Activated B cell treated with CpG ODN at 0.5 μM for 24 hours (primary cell): ENCODE measurements at regions not wholly inside any gene's neighbourhood (a gene's known extent, or its start where the extent isn't known, plus 50 kb on each side); places are given as distances from the start of the nearest gene placed in this dataset.
"Not testable (repeated sequence)": the region's sequence is repeated elsewhere in the genome, so short reads cannot be mapped to it uniquely, and the experiment has no call there.

Experiments used
- ATAC-seq: fragments of 200-7000 bp; cut with Tn5 transposase; one replicate; pipeline ENCODE4 v1.10.0; 2021; ENCODE audit warnings: low read depth, mild to moderate bottlenecking, moderate library complexity
- CTCF ChIA-PET: fragments of 350-600 bp; sonication (Branson Sonifier 250); formaldehyde crosslinking; loops from one replicate; lab custom pipeline; 2021; ENCODE audit warnings: antibody characterized with exemption; lab: Charles Lee
- POLR2A ChIA-PET: fragments of 350-600 bp; sonication (Branson Sonifier 250); formaldehyde crosslinking; loops from one replicate; lab custom pipeline; 2021; ENCODE audit warnings: antibody characterized with exemption; lab: Charles Lee
- DNase-seq: peaks from one replicate; pipeline ENCODE4 v3.0.0; 2022
- H3K27ac Mint-ChIP-seq: one replicate; pipeline ENCODE4 v1.8.0; 2020; ENCODE audit warnings: mixed read lengths
- H3K27me3 Mint-ChIP-seq: one replicate; pipeline ENCODE4 v1.8.0; 2021; ENCODE audit warnings: mixed read lengths
- H3K36me3 Mint-ChIP-seq: one replicate; pipeline ENCODE4 v1.8.0; 2021; ENCODE audit warnings: low read depth, mixed read lengths
- H3K4me1 Mint-ChIP-seq: one replicate; pipeline ENCODE4 v1.8.0; 2021; ENCODE audit warnings: mixed read lengths
- H3K4me3 Mint-ChIP-seq: one replicate; pipeline ENCODE4 v1.8.0; 2020; ENCODE audit warnings: mild to moderate bottlenecking, mixed read lengths
- H3K9me3 Mint-ChIP-seq: one replicate; pipeline ENCODE4 v1.8.0; 2020; ENCODE audit warnings: mixed read lengths
- intact Hi-C: fragments of 100-400 bp; cut with micrococcal nuclease; formaldehyde crosslinking; loops from one replicate; pipeline ENCODE4 v1.15.1; 2024
- TF ChIP-seq, protein P1 (sequence below): fragments of 200-600 bp; IDR thresholded peaks from one replicate; pipeline ENCODE4 v1.8.0; 2022; ENCODE audit warnings: antibody characterized with exemption, mild to moderate bottlenecking

DNA sequence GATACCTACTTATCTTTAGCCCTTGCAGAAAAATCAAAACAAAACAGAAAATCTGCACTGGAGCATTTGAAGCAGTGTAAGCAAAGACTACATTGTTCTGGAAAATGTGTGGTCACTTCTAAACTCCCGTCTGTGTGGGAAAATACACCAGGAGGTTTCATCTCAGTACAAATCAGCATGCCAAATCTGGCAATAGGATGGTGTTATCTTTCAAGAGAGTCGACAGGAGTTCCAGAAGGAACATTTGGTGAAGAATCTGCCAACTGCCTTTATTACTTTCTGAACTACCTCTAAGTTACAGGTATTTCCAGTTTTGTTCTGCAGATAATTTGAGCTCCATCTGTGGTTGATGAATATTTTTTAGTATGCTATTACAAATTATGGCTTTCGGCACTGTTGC, 1348.0 kb downstream of the RAPGEF2 start:
- CTCF ChIA-PET, result no interaction called here
- Mint-ChIP-seq H3K27me3 (no peaks in the 10 kb centered on the region), H3K4me3 (no peak overlapping the region), H3K4me1 (no peaks in the 10 kb centered on the region), H3K36me3 (no peaks in the 10 kb centered on the region), H3K9me3 (no peaks in the 10 kb centered on the region), H3K27ac (no peak overlapping the region)
- TF ChIP-seq, protein P1, sequence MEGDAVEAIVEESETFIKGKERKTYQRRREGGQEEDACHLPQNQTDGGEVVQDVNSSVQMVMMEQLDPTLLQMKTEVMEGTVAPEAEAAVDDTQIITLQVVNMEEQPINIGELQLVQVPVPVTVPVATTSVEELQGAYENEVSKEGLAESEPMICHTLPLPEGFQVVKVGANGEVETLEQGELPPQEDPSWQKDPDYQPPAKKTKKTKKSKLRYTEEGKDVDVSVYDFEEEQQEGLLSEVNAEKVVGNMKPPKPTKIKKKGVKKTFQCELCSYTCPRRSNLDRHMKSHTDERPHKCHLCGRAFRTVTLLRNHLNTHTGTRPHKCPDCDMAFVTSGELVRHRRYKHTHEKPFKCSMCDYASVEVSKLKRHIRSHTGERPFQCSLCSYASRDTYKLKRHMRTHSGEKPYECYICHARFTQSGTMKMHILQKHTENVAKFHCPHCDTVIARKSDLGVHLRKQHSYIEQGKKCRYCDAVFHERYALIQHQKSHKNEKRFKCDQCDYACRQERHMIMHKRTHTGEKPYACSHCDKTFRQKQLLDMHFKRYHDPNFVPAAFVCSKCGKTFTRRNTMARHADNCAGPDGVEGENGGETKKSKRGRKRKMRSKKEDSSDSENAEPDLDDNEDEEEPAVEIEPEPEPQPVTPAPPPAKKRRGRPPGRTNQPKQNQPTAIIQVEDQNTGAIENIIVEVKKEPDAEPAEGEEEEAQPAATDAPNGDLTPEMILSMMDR, result no peak
- ATAC-seq, result no peak
- DNase-seq, result no peak
- POLR2A ChIA-PET, result no interaction called here
- intact Hi-C loops, result no loop called here

DNA sequence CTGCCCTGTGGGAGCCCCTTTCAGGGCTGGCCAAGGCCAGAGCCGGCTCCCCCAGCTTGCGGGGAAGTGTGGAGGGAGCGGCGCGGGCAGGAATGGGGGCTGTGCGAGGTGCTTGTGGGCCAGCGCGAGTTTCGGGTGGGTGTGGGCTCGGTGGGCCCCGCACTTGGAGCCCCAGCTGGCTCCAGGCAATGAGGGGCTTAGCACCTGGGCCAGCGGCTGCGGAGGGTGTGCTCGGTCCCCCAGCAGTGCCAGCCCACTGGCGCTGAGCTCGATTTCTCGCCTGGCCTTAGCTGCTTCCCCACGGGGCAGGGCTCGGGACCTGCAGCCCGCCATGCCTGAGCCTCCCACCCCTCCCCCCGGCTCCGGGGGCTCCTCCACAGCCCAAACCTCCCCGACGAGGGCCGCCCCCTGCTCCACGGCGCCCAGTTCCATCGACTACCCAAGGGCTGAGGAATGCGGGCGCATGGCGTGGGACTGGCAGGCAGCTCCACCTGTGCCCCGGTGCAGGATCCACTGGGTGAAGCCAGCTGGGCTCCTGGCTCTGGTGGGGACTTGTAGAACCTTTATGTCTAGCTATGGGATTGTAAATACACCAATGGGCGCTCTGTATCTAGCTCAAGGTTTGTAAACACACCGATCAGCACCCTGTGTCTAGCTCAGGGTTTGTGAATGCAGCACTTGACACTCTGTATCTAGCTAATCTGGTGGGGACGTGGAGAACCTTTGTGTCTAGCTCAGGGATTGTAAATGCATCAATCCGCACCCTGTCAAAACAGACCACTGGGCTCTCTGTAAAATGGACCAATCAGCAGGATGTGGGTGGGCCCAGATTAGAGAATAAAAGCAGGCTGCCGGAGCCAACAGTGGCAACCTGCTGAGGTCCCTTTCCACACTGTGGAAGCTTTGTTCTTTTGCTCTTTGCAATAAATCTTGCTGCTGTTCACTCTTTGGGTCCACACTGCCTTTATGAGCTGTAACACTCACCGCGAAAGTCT, 1379.1 kb downstream of the RAPGEF2 start:
- H3K9me3 Mint-ChIP-seq, intact Hi-C loops, POLR2A ChIA-PET, H3K4me1 Mint-ChIP-seq, CTCF ChIA-PET, H3K36me3 Mint-ChIP-seq, H3K27me3 Mint-ChIP-seq, H3K27ac Mint-ChIP-seq, DNase-seq, H3K4me3 Mint-ChIP-seq, ATAC-seq: not testable (repeated sequence)

DNA sequence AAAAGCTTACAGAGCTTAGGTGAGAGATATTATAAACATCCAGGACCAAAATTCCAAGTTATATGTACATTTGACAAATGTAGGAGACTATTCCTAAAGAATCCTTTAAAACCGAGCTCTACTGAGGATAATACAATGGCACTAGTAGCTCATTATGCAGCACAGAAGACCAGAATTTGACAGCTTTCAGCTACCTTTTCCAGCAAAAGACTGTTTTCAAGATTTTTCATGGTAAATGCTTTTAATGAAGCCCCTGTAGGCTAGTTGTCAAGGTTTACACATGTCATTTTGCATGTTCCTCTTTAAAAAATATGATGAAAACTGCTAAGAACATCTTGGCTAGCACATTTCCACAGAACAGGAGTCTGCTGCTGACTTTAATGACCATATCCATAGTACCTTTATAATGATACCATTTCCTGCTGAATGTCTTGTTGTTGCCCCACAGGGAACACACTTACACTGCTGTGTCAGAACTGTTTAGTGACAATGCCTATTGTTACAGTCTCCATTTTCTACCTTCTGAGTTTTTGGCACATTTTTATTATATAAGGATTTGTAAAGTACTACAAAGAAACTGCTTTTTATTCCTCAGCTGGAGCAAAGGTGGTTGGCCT, 1382.3 kb downstream of the RAPGEF2 start:
- DNase-seq, result no peak
- ATAC-seq, result no peak
- Mint-ChIP-seq H3K4me1 (no peaks in the 10 kb centered on the region), H3K27me3 (no peaks in the 10 kb centered on the region), H3K27ac (no peak overlapping the region), H3K36me3 (no peaks in the 10 kb centered on the region), H3K9me3 (peaks cover 15% of the 10 kb centered on the region), H3K4me3 (no peak overlapping the region)
- ChIA-PET CTCF (no interaction called here), POLR2A (no interaction called here)
- TF ChIP-seq, protein P1, result no peak
- intact Hi-C loops, result no loop called here

DNA sequence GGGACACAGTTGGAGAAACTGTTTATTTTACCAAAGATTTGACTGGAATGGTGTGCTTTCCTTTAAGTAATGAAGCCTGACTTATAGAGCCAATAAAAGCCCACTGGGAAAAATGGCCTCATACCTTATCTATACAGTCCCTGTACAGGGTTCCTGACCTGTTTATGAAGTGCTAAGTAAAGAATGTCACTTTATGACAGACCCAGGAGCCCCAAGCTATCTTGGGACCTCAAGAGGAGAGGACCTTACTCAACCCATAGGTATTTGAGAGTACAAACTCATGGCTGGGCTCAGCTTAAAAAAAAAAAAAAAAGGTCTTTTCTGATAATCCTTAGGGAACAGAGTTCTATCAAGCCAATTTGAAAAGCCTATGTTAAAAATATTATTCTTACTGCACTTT, 1389.3 kb downstream of the RAPGEF2 start:
- CTCF ChIA-PET, result no interaction called here
- TF ChIP-seq, protein P1, result no peak
- no peak for DNase-seq
- H3K27me3 Mint-ChIP-seq, result no peaks in the 10 kb centered on the region
- H3K36me3 Mint-ChIP-seq, result no peaks in the 10 kb centered on the region
- H3K4me1 Mint-ChIP-seq, result no peaks in the 10 kb centered on the region
- no peak for ATAC-seq
- H3K9me3 Mint-ChIP-seq, result peaks cover 7% of the 10 kb centered on the region
- H3K4me3 Mint-ChIP-seq, result no peak overlapping the region
- H3K27ac Mint-ChIP-seq, result no peak overlapping the region
- POLR2A ChIA-PET, result no interaction called here
- intact Hi-C loops, result no loop called here

DNA sequence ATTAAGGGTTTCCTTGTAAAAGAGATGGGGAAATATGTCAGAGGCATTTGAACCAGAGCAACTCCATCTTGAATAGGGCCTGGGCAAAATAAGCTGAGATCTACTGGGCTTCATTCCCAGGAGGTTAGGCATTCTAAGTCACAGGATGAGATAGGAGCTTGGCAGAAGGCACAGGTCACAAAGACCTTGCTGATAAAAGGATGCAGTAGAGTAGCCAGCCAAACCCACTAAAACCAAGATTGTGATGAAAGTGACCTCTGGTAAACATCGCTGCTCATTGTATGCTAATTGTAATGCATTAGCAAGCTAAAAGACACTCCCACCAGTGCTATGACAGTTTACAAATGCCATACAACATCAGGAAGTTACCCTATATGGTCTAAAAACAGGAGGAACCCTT, 1390.3 kb downstream of the RAPGEF2 start:
- Mint-ChIP-seq H3K27me3 (no peaks in the 10 kb centered on the region), H3K9me3 (peaks cover 7% of the 10 kb centered on the region), H3K4me3 (no peak overlapping the region), H3K36me3 (no peaks in the 10 kb centered on the region), H3K27ac (no peak overlapping the region), H3K4me1 (no peaks in the 10 kb centered on the region)
- DNase-seq (no peak), ATAC-seq (no peak)
- TF ChIP-seq, protein P1, result no peak
- intact Hi-C loops, result no loop called here
- ChIA-PET POLR2A (no interaction called here), CTCF (no interaction called here)
